Endothelial cell of umbilical vein (primary cell): ENCODE measurements at regions not wholly inside any gene's neighbourhood (a gene's known extent, or its start where the extent isn't known, plus 50 kb on each side); places are given as distances from the start of the nearest gene placed in this dataset.

ENCODE experiments used
- BruUV-seq: library from RNA; stranded (reverse); fragments of 400-500 nt; replicated peaks from 2 replicates; lab custom pipeline; 2021; lab: Mats Ljungman, UMichigan
- CTCF ChIA-PET: fragments of 300-600, 350-600 bp; sonication (Branson Sonifier 250); formaldehyde crosslinking; loops from one replicate; lab custom pipeline; 2021; ENCODE audit warnings: antibody characterized with exemption, inconsistent platforms; lab: Charles Lee
- POLR2A ChIA-PET: fragments of 300-600, 350-600 bp; sonication (Branson Sonifier 250); formaldehyde crosslinking; loops from one replicate; lab custom pipeline; 2021; ENCODE audit warnings: antibody characterized with exemption, inconsistent platforms; lab: Charles Lee
- DNase-seq: peaks from one replicate; pipeline ENCODE4 v3.0.0-alpha.2; 2011; ENCODE audit warnings: low read depth, low spot score
- FAIRE-seq: peaks from 2 replicates; lab custom pipeline; 2011; peaks lifted over from hg19 to GRCh38; lab: Jason Lieb, UNC
- H2AFZ ChIP-seq: 2 replicates; pipeline ENCODE4 v1.6.0; 2012; ENCODE audit warnings: low read depth, low read length, control low read depth, inconsistent platforms
- H3K27ac ChIP-seq: 2 replicates; pipeline ENCODE4 v1.5.1; 2011; ENCODE audit warnings: low read depth, mild to moderate bottlenecking, control low read depth, low read length, moderate library complexity; ENCODE audit not compliant: insufficient read depth
- H3K27me3 ChIP-seq, 2 experiments: 2 replicates each; pipeline versions ENCODE4 v1.6.0 to v1.6.1; 2011; ENCODE audit warnings: low read length in 2 of 2, mixed read lengths in 1 of 2; ENCODE audit not compliant: control insufficient read depth in 2 of 2, insufficient read depth in 2 of 2
- H3K36me3 ChIP-seq, 2 experiments: 2 replicates in 1 of 2; 3 replicates in 1 of 2; pipeline ENCODE4 v1.5.1; 2011; ENCODE audit warnings: low read length in 2 of 2, mild to moderate bottlenecking in 1 of 2, moderate library complexity in 1 of 2; ENCODE audit not compliant: control insufficient read depth in 2 of 2, insufficient read depth in 2 of 2; ENCODE audit errors: extremely low read depth in 1 of 2
- H3K4me1 ChIP-seq: 3 replicates; pipeline ENCODE4 v1.5.1; 2011; ENCODE audit warnings: mild to moderate bottlenecking, low read length; ENCODE audit not compliant: control insufficient read depth, insufficient read depth; ENCODE audit errors: extremely low read depth
- H3K4me2 ChIP-seq: 2 replicates; pipeline ENCODE4 v1.6.1; 2011; ENCODE audit warnings: low read length, control low read depth, mixed read lengths; ENCODE audit not compliant: insufficient read depth
- H3K4me3 ChIP-seq, 3 experiments: fragments of 200-600 bp in 1 of 3; sonication (generic), shearing (Covaris generic) in 1 of 3; replicated peaks in 1 of 3; 2 replicates each; pipeline ENCODE4 v1.5.1; 2011 to 2016; ENCODE audit warnings: control low read depth in 3 of 3, low read length in 3 of 3, mild to moderate bottlenecking in 2 of 3, inconsistent platforms in 1 of 3, low read depth in 1 of 3, moderate library complexity in 1 of 3; ENCODE audit not compliant: insufficient read depth in 1 of 3
- H3K79me2 ChIP-seq: 2 replicates; pipeline ENCODE4 v1.6.0; 2012; ENCODE audit warnings: low read length, inconsistent platforms; ENCODE audit not compliant: control insufficient read depth, insufficient read depth
- H3K9ac ChIP-seq: replicated peaks from 2 replicates; pipeline ENCODE3; 2011; ENCODE audit warnings: low read length, control low read depth; ENCODE audit not compliant: insufficient read depth; ENCODE audit errors: extremely low read depth
- H3K9me1 ChIP-seq: replicated peaks from 3 replicates; pipeline ENCODE4 v1.6.0; 2011; ENCODE audit warnings: mild to moderate bottlenecking, low read length; ENCODE audit not compliant: control insufficient read depth, insufficient read depth; ENCODE audit errors: extremely low read depth
- H3K9me3 ChIP-seq: replicated peaks from 2 replicates; pipeline ENCODE4 v1.5.1; 2012; ENCODE audit warnings: low read length, inconsistent platforms; ENCODE audit not compliant: control insufficient read depth, insufficient read depth
- H4K20me1 ChIP-seq: replicated peaks from 2 replicates; pipeline ENCODE3; 2011; ENCODE audit warnings: mild to moderate bottlenecking, low read length; ENCODE audit not compliant: control insufficient read depth, insufficient read depth; ENCODE audit errors: extremely low read depth
- CTCF ChIP-seq, 2 donors: IDR thresholded peaks; 1 replicate in 1 of 2; 2 replicates in 1 of 2; pipeline ENCODE4 v1.5.1; 2011; ENCODE audit warnings: low read length in 2 of 2, mild to moderate bottlenecking in 2 of 2, moderate library complexity in 2 of 2, control low read depth in 1 of 2, inconsistent platforms in 1 of 2, low read depth in 1 of 2; ENCODE audit not compliant: insufficient read depth in 1 of 2; ENCODE audit errors: extremely low read depth in 1 of 2
- EZH2 ChIP-seq: IDR thresholded peaks from 2 replicates; pipeline ENCODE4 v1.6.1; 2012; ENCODE audit warnings: borderline replicate concordance, low read depth, mild to moderate bottlenecking, moderate library complexity, low read length, inconsistent platforms; ENCODE audit not compliant: severe bottlenecking
- FOS ChIP-seq: IDR thresholded peaks from 2 replicates; pipeline ENCODE4 v1.6.1; 2011; ENCODE audit warnings: mild to moderate bottlenecking, low read length, moderate library complexity, borderline replicate concordance; ENCODE audit not compliant: insufficient read depth
- GATA2 ChIP-seq: IDR thresholded peaks from 2 replicates; pipeline ENCODE4 v1.7.0; 2011; ENCODE audit warnings: low read depth, mild to moderate bottlenecking, moderate library complexity, mixed read lengths, low read length; ENCODE audit not compliant: insufficient read length, insufficient read depth
- JUN ChIP-seq: IDR thresholded peaks from 2 replicates; pipeline ENCODE4 v1.6.1; 2011; ENCODE audit warnings: borderline replicate concordance, low read depth; ENCODE audit not compliant: insufficient read length, insufficient read depth
- MAX ChIP-seq: IDR thresholded peaks from 2 replicates; pipeline ENCODE4 v1.6.1; 2011; ENCODE audit not compliant: insufficient read depth, insufficient read length
- MYC ChIP-seq: IDR thresholded peaks from one replicate; pipeline ENCODE4 v1.6.1; 2011; ENCODE audit warnings: mild to moderate bottlenecking, low read depth, low read length
- POLR2A ChIP-seq: IDR thresholded peaks from 2 replicates; pipeline ENCODE4 v1.6.1; 2012; ENCODE audit warnings: low read depth, mild to moderate bottlenecking, control low read depth, low read length
- POLR2AphosphoS5 ChIP-seq: IDR thresholded peaks from 2 replicates; pipeline ENCODE4 v1.6.1; 2012; ENCODE audit warnings: low read depth, mild to moderate bottlenecking, control low read depth, low read length, moderate library complexity; ENCODE audit not compliant: insufficient read depth
- dilution Hi-C: fragments of 300-500 bp; cut with MboI; formaldehyde crosslinking; loops from one replicate; pipeline ENCODE4 v1.15.0; 2019; ENCODE audit warnings: low sequenced_read_pairs; ENCODE audit not compliant: extremely low pct_ligation_motif_present
- intact Hi-C: fragments of 100-400 bp; cut with micrococcal nuclease; formaldehyde crosslinking; loops from one replicate; pipeline ENCODE4 v1.10.0; 2022

- Histone ChIP-seq H3K79me2 (no peaks in the 10 kb centered on the region), H3K9me1 (no peaks in the 10 kb centered on the region), H3K27ac (no peak overlapping the region), H3K27me3 (no peaks in the 10 kb centered on the region), H2AFZ (no peak overlapping the region), H3K4me1 (no peaks in the 10 kb centered on the region), H3K4me3 (no peak overlapping the region), H3K4me2 (no peak overlapping the region), H3K9ac (no peak overlapping the region), H3K36me3 (no peaks in the 10 kb centered on the region), H3K9me3 (no peaks in the 10 kb centered on the region), H4K20me1 (no peaks in the 10 kb centered on the region)
- intact Hi-C loops: no loop called here
- CTCF ChIA-PET: no interaction called here
- TF ChIP-seq EZH2 (no peak), CTCF (IDR thresholded peaks at IDR 0.05; ENCODE audit: extremely low read depth in 1 of 2, insufficient read depth in 1 of 2, low read depth in 1 of 2, low read length in 2 of 2) (no peak), FOS (no peak), GATA2 (no peak)
- no peak for FAIRE-seq
- DNase-seq: no peak
- dilution Hi-C loops: no loop called here
- BruUV-seq: no TSS peak
- POLR2A ChIA-PET: no interaction called here
Measured at GRCh38 chr21:29406385-29406784, 107.7 kb downstream of the BACH1 start.

GRCh38 chr21:29407571-29407970 is 108.8 kb downstream of the BACH1 start:
- no peak overlapping the region for H3K9ac ChIP-seq
- H3K9me3 ChIP-seq: no peaks in the 10 kb centered on the region
- intact Hi-C loops: no loop called here
- no TSS peak for BruUV-seq
- FAIRE-seq (no peak), DNase-seq (no peak)
- no peaks in the 10 kb centered on the region for H3K27me3 ChIP-seq
- dilution Hi-C loops: no loop called here
- ChIA-PET CTCF (no interaction called here), POLR2A (no interaction called here)
- TF ChIP-seq POLR2AphosphoS5 (no peak), GATA2 (no peak), CTCF (IDR thresholded peaks at IDR 0.05; ENCODE audit: extremely low read depth in 1 of 2, insufficient read depth in 1 of 2, low read depth in 1 of 2, low read length in 2 of 2) (no peak), FOS (no peak), JUN (no peak), MAX (no peak), MYC (no peak), EZH2 (no peak), POLR2A (no peak)
- no peak overlapping the region for H2AFZ ChIP-seq
- no peaks in the 10 kb centered on the region for H3K79me2 ChIP-seq
- H3K27ac ChIP-seq: no peak overlapping the region
- no peaks in the 10 kb centered on the region for H3K36me3 ChIP-seq
- H3K9me1 ChIP-seq: no peaks in the 10 kb centered on the region
- no peaks in the 10 kb centered on the region for H4K20me1 ChIP-seq
- H3K4me1 ChIP-seq: no peaks in the 10 kb centered on the region
- H3K4me2 ChIP-seq: no peak overlapping the region
- H3K4me3 ChIP-seq: no peak overlapping the region
